HEK293T (cell line): ENCODE measurements at regions not wholly inside any gene's neighbourhood (a gene's known extent, or its start where the extent isn't known, plus 50 kb on each side); places are given as distances from the start of the nearest gene placed in this dataset.
"Not testable (repeated sequence)": the region's sequence is repeated elsewhere in the genome, so short reads cannot be mapped to it uniquely, and the experiment has no call there.

ENCODE experiments used
- ARNT ChIP-seq: fragments of 450-650 bp; IDR thresholded peaks from 2 replicates; pipeline ENCODE4 v1.6.1; 2017; ENCODE audit warnings: mild to moderate bottlenecking
- BHLHE40 ChIP-seq: fragments of 450-650 bp; IDR thresholded peaks from 2 replicates; pipeline ENCODE4 v1.6.1; 2016; ENCODE audit warnings: mild to moderate bottlenecking, moderate library complexity, borderline replicate concordance
- CTBP1 ChIP-seq: fragments of 450-650 bp; IDR thresholded peaks from 2 replicates; pipeline ENCODE4 v1.6.1; 2016; ENCODE audit warnings: borderline replicate concordance
- ELF4 ChIP-seq: fragments of 450-650 bp; IDR thresholded peaks from 2 replicates; pipeline ENCODE4 v1.6.1; 2017; ENCODE audit warnings: antibody characterized with exemption
- FOXA1 ChIP-seq: fragments of 450-650 bp; IDR thresholded peaks from 2 replicates; pipeline ENCODE4 v1.6.1; 2016; ENCODE audit warnings: mild to moderate bottlenecking
- FOXK2 ChIP-seq: fragments of 450-650 bp; IDR thresholded peaks from 2 replicates; pipeline ENCODE4 v1.6.1; 2016; ENCODE audit warnings: mild to moderate bottlenecking
- L3MBTL2 ChIP-seq: fragments of 450-650 bp; conservative IDR thresholded peaks from 2 replicates; pipeline ENCODE4 v1.6.1; 2016; ENCODE audit warnings: mild to moderate bottlenecking
- LEF1 ChIP-seq: fragments of 450-650 bp; IDR thresholded peaks from 2 replicates; pipeline ENCODE4 v1.6.1; 2017; ENCODE audit warnings: mild to moderate bottlenecking, borderline replicate concordance
- SP1 ChIP-seq: fragments of 450-650 bp; IDR thresholded peaks from 2 replicates; pipeline ENCODE4 v1.6.1; 2017
- ZNF384 ChIP-seq: fragments of 450-650 bp; IDR thresholded peaks from 2 replicates; pipeline ENCODE4 v1.6.1; 2016
- TF ChIP-seq, protein P1 (sequence below): fragments of 450-650 bp; IDR thresholded peaks from 2 replicates; pipeline ENCODE4 v1.6.1; 2016

DNA sequence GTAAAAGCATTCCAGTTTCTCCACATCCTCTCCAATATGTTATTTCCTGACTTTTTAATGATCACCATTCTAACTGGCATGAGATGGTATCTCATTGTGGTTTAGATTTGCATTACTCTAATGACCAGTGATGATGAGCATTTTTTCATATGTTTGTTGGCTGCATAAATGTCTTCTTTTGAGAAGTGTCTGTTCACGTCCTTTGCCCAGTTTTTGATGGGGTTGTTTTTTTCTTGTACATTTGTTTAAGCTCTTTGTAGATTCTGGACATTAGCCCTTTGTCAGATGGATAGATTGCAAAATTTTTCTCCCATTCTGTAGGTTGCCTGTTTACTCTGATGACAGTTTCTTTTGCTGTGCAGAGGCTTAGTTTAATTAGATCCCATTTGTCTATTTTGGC is 97.7 kb downstream of the EBLN1 start:
- TF ChIP-seq ELF4, ARNT, CTBP1, FOXK2, L3MBTL2, SP1, ZNF384, BHLHE40, LEF1, FOXA1: not testable (repeated sequence)
- TF ChIP-seq, protein P1, sequence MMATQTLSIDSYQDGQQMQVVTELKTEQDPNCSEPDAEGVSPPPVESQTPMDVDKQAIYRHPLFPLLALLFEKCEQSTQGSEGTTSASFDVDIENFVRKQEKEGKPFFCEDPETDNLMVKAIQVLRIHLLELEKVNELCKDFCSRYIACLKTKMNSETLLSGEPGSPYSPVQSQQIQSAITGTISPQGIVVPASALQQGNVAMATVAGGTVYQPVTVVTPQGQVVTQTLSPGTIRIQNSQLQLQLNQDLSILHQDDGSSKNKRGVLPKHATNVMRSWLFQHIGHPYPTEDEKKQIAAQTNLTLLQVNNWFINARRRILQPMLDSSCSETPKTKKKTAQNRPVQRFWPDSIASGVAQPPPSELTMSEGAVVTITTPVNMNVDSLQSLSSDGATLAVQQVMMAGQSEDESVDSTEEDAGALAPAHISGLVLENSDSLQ, result not testable (repeated sequence)
